Endothelial cell of umbilical vein (primary cell): ENCODE measurements at regions not wholly inside any gene's neighbourhood (a gene's known extent, or its start where the extent isn't known, plus 50 kb on each side); places are given as distances from the start of the nearest gene placed in this dataset.

Experiments used
- BruUV-seq: library from RNA; stranded (reverse); fragments of 400-500 nt; replicated peaks from 2 replicates; lab custom pipeline; 2021; lab: Mats Ljungman, UMichigan
- CTCF ChIA-PET: fragments of 300-600, 350-600 bp; sonication (Branson Sonifier 250); formaldehyde crosslinking; loops from one replicate; lab custom pipeline; 2021; ENCODE audit warnings: antibody characterized with exemption, inconsistent platforms; lab: Charles Lee
- POLR2A ChIA-PET: fragments of 300-600, 350-600 bp; sonication (Branson Sonifier 250); formaldehyde crosslinking; loops from one replicate; lab custom pipeline; 2021; ENCODE audit warnings: antibody characterized with exemption, inconsistent platforms; lab: Charles Lee
- DNase-seq: peaks from one replicate; pipeline ENCODE4 v3.0.0-alpha.2; 2011; ENCODE audit warnings: low read depth, low spot score
- FAIRE-seq: peaks from 2 replicates; lab custom pipeline; 2011; peaks lifted over from hg19 to GRCh38; lab: Jason Lieb, UNC
- H2AFZ ChIP-seq: 2 replicates; pipeline ENCODE4 v1.6.0; 2012; ENCODE audit warnings: low read depth, low read length, control low read depth, inconsistent platforms
- H3K27ac ChIP-seq: 2 replicates; pipeline ENCODE4 v1.5.1; 2011; ENCODE audit warnings: low read depth, mild to moderate bottlenecking, control low read depth, low read length, moderate library complexity; ENCODE audit not compliant: insufficient read depth
- H3K27me3 ChIP-seq, 2 experiments: 2 replicates each; pipeline versions ENCODE4 v1.6.0 to v1.6.1; 2011; ENCODE audit warnings: low read length in 2 of 2, mixed read lengths in 1 of 2; ENCODE audit not compliant: control insufficient read depth in 2 of 2, insufficient read depth in 2 of 2
- H3K36me3 ChIP-seq, 2 experiments: 2 replicates in 1 of 2; 3 replicates in 1 of 2; pipeline ENCODE4 v1.5.1; 2011; ENCODE audit warnings: low read length in 2 of 2, mild to moderate bottlenecking in 1 of 2, moderate library complexity in 1 of 2; ENCODE audit not compliant: control insufficient read depth in 2 of 2, insufficient read depth in 2 of 2; ENCODE audit errors: extremely low read depth in 1 of 2
- H3K4me1 ChIP-seq: 3 replicates; pipeline ENCODE4 v1.5.1; 2011; ENCODE audit warnings: mild to moderate bottlenecking, low read length; ENCODE audit not compliant: control insufficient read depth, insufficient read depth; ENCODE audit errors: extremely low read depth
- H3K4me2 ChIP-seq: 2 replicates; pipeline ENCODE4 v1.6.1; 2011; ENCODE audit warnings: low read length, control low read depth, mixed read lengths; ENCODE audit not compliant: insufficient read depth
- H3K4me3 ChIP-seq, 3 experiments: fragments of 200-600 bp in 1 of 3; sonication (generic), shearing (Covaris generic) in 1 of 3; replicated peaks in 1 of 3; 2 replicates each; pipeline ENCODE4 v1.5.1; 2011 to 2016; ENCODE audit warnings: control low read depth in 3 of 3, low read length in 3 of 3, mild to moderate bottlenecking in 2 of 3, inconsistent platforms in 1 of 3, low read depth in 1 of 3, moderate library complexity in 1 of 3; ENCODE audit not compliant: insufficient read depth in 1 of 3
- H3K79me2 ChIP-seq: 2 replicates; pipeline ENCODE4 v1.6.0; 2012; ENCODE audit warnings: low read length, inconsistent platforms; ENCODE audit not compliant: control insufficient read depth, insufficient read depth
- H3K9ac ChIP-seq: replicated peaks from 2 replicates; pipeline ENCODE3; 2011; ENCODE audit warnings: low read length, control low read depth; ENCODE audit not compliant: insufficient read depth; ENCODE audit errors: extremely low read depth
- H3K9me1 ChIP-seq: replicated peaks from 3 replicates; pipeline ENCODE4 v1.6.0; 2011; ENCODE audit warnings: mild to moderate bottlenecking, low read length; ENCODE audit not compliant: control insufficient read depth, insufficient read depth; ENCODE audit errors: extremely low read depth
- H3K9me3 ChIP-seq: replicated peaks from 2 replicates; pipeline ENCODE4 v1.5.1; 2012; ENCODE audit warnings: low read length, inconsistent platforms; ENCODE audit not compliant: control insufficient read depth, insufficient read depth
- H4K20me1 ChIP-seq: replicated peaks from 2 replicates; pipeline ENCODE3; 2011; ENCODE audit warnings: mild to moderate bottlenecking, low read length; ENCODE audit not compliant: control insufficient read depth, insufficient read depth; ENCODE audit errors: extremely low read depth
- JUN ChIP-seq: IDR thresholded peaks from 2 replicates; pipeline ENCODE4 v1.6.1; 2011; ENCODE audit warnings: borderline replicate concordance, low read depth; ENCODE audit not compliant: insufficient read length, insufficient read depth
- MYC ChIP-seq: IDR thresholded peaks from one replicate; pipeline ENCODE4 v1.6.1; 2011; ENCODE audit warnings: mild to moderate bottlenecking, low read depth, low read length
- POLR2A ChIP-seq: IDR thresholded peaks from 2 replicates; pipeline ENCODE4 v1.6.1; 2012; ENCODE audit warnings: low read depth, mild to moderate bottlenecking, control low read depth, low read length
- POLR2AphosphoS5 ChIP-seq: IDR thresholded peaks from 2 replicates; pipeline ENCODE4 v1.6.1; 2012; ENCODE audit warnings: low read depth, mild to moderate bottlenecking, control low read depth, low read length, moderate library complexity; ENCODE audit not compliant: insufficient read depth
- dilution Hi-C: fragments of 300-500 bp; cut with MboI; formaldehyde crosslinking; loops from one replicate; pipeline ENCODE4 v1.15.0; 2019; ENCODE audit warnings: low sequenced_read_pairs; ENCODE audit not compliant: extremely low pct_ligation_motif_present
- intact Hi-C: fragments of 100-400 bp; cut with micrococcal nuclease; formaldehyde crosslinking; loops from one replicate; pipeline ENCODE4 v1.10.0; 2022
- TF ChIP-seq, protein P1 (sequence below), 2 donors: IDR thresholded peaks; 1 replicate in 1 of 2; 2 replicates in 1 of 2; pipeline ENCODE4 v1.5.1; 2011; ENCODE audit warnings: low read length in 2 of 2, mild to moderate bottlenecking in 2 of 2, moderate library complexity in 2 of 2, control low read depth in 1 of 2, inconsistent platforms in 1 of 2, low read depth in 1 of 2; ENCODE audit not compliant: insufficient read depth in 1 of 2; ENCODE audit errors: extremely low read depth in 1 of 2
- TF ChIP-seq, protein P2 (sequence below): IDR thresholded peaks from 2 replicates; pipeline ENCODE4 v1.6.1; 2011; ENCODE audit not compliant: insufficient read depth, insufficient read length

DNA sequence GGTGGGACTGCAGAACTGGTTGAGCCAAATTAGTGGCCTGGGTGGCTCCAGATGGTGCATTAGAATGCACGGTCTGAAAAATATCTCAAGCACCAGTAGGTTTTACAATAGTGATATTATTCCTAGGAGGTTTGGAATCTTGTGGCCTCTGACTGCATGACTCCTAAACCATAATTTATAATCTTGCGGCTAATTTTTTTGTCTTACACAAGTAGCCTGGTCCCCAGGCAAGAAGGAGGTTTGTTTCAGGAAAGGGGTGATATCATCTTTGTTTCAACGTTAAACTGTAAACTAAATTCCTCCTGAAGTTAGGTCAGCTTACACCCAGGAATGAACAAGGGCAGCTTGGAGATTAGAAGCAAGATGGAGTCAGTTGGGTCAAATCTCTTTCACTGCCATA is 98.9 kb upstream of the ARL4C start:
- Histone ChIP-seq H3K27ac (no peak overlapping the region), H3K79me2 (no peaks in the 10 kb centered on the region), H3K4me2 (no peak overlapping the region), H3K9ac (no peak overlapping the region), H3K9me3 (no peaks in the 10 kb centered on the region), H3K9me1 (no peaks in the 10 kb centered on the region), H3K36me3 (no peaks in the 10 kb centered on the region), H3K27me3 (peaks cover 0 to 8% of the 10 kb centered on the region in 2 experiments), H2AFZ (no peak overlapping the region), H3K4me1 (no peaks in the 10 kb centered on the region), H4K20me1 (no peaks in the 10 kb centered on the region), H3K4me3 (no peak overlapping the region)
- dilution Hi-C loops = no loop called here
- ChIA-PET CTCF (interaction anchor here (4.5 kb wide), 1 partner anchor 15 kb away, joined by 16 read pairs; no protein-coding TSS in a partner anchor), POLR2A (no interaction called here)
- intact Hi-C loops = no loop called here
- TF ChIP-seq JUN (no peak), POLR2A (no peak), POLR2AphosphoS5 (no peak)
- TF ChIP-seq, protein P1, sequence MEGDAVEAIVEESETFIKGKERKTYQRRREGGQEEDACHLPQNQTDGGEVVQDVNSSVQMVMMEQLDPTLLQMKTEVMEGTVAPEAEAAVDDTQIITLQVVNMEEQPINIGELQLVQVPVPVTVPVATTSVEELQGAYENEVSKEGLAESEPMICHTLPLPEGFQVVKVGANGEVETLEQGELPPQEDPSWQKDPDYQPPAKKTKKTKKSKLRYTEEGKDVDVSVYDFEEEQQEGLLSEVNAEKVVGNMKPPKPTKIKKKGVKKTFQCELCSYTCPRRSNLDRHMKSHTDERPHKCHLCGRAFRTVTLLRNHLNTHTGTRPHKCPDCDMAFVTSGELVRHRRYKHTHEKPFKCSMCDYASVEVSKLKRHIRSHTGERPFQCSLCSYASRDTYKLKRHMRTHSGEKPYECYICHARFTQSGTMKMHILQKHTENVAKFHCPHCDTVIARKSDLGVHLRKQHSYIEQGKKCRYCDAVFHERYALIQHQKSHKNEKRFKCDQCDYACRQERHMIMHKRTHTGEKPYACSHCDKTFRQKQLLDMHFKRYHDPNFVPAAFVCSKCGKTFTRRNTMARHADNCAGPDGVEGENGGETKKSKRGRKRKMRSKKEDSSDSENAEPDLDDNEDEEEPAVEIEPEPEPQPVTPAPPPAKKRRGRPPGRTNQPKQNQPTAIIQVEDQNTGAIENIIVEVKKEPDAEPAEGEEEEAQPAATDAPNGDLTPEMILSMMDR (IDR thresholded peaks at IDR 0.05; ENCODE audit: extremely low read depth in 1 of 2, insufficient read depth in 1 of 2, low read depth in 1 of 2, low read length in 2 of 2) = no peak
- TF ChIP-seq, protein P2, sequence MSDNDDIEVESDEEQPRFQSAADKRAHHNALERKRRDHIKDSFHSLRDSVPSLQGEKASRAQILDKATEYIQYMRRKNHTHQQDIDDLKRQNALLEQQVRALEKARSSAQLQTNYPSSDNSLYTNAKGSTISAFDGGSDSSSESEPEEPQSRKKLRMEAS = no peak
- no peak for FAIRE-seq
- DNase-seq = no peak
- BruUV-seq = no TSS peak

GRCh38 chr2:234594715-234595114 is 97.8 kb upstream of the ARL4C start:
- no peak for FAIRE-seq
- dilution Hi-C loops = no loop called here

More at GRCh38 chr2:234594715-234595114, 97.8 kb upstream of the ARL4C start:
- H3K4me3 ChIP-seq = no peak overlapping the region
- H3K4me1 ChIP-seq = no peaks in the 10 kb centered on the region
- no peak overlapping the region for H3K4me2 ChIP-seq
- H3K79me2 ChIP-seq = no peaks in the 10 kb centered on the region
- intact Hi-C loops = no loop called here
- ChIA-PET CTCF (interaction anchor here (1.3 to 4.5 kb wide), 3 partner anchors 16 to 522 kb away, joined by 3 to 16 read pairs (median 6); no protein-coding TSS in a partner anchor), POLR2A (no interaction called here)
- H2AFZ ChIP-seq = no peak overlapping the region
- no peaks in the 10 kb centered on the region for H4K20me1 ChIP-seq
- H3K9ac ChIP-seq = no peak overlapping the region
- no peak overlapping the region for H3K27ac ChIP-seq
- H3K9me3 ChIP-seq = no peaks in the 10 kb centered on the region
- BruUV-seq = no TSS peak
- DNase-seq = no peak
- H3K36me3 ChIP-seq = no peaks in the 10 kb centered on the region
- no peaks in the 10 kb centered on the region for H3K9me1 ChIP-seq
- TF ChIP-seq, protein P2 = no peak
- TF ChIP-seq POLR2A = no peak
- no peak for TF ChIP-seq JUN
- no peak for TF ChIP-seq MYC
- peaks cover 0 to 8% of the 10 kb centered on the region in 2 experiments for H3K27me3 ChIP-seq
